Stimulated activated CD4-positive, alpha-beta T cell treated with anti-CD3 and anti-CD28 coated beads, Interleukin-12 subunit alpha, Interleukin-12 subunit beta, amount 100 ng/mL, for 4 hours (primary cell): ENCODE measurements at regions not wholly inside any gene's neighbourhood (a gene's known extent, or its start where the extent isn't known, plus 50 kb on each side); places are given as distances from the start of the nearest gene placed in this dataset.

Experiments
- DNase-seq: peaks from one replicate; pipeline ENCODE4 v3.0.0-alpha.2; 2020

GRCh38 chr2:143906850-143907249, 613.1 kb downstream of the ZEB2 start:
- no peak for DNase-seq

- DNase-seq, result no peak
Observed at GRCh38 chr2:143905587-143905986, 614.3 kb downstream of the ZEB2 start.

- no peak for DNase-seq
Observed at GRCh38 chr2:143903172-143903856, 616.6 kb downstream of the ZEB2 start.

GRCh38 chr2:143901185-143901842, 618.6 kb downstream of the ZEB2 start:
- DNase-seq, result no peak

GRCh38 chr2:143899987-143900386, 619.9 kb downstream of the ZEB2 start:
- DNase-seq, result no peak

- no peak for DNase-seq
Observed at GRCh38 chr2:143893371-143893770, 626.5 kb downstream of the ZEB2 start.

- no peak for DNase-seq
Observed at GRCh38 chr2:143891879-143892308, 628.0 kb downstream of the ZEB2 start.

- DNase-seq, result no peak
Observed at GRCh38 chr2:143890798-143891197, 629.1 kb downstream of the ZEB2 start.

GRCh38 chr2:143889216-143889615, 630.7 kb downstream of the ZEB2 start:
- DNase-seq, result no peak

GRCh38 chr2:143885461-143885860, 634.5 kb downstream of the ZEB2 start:
- no peak for DNase-seq

GRCh38 chr2:143881246-143881645, 638.7 kb downstream of the ZEB2 start:
- DNase-seq, result no peak

GRCh38 chr2:143877876-143878530, 641.9 kb downstream of the ZEB2 start:
- DNase-seq, result no peak

GRCh38 chr2:143877056-143877455, 642.9 kb downstream of the ZEB2 start:
- no peak for DNase-seq

- no peak for DNase-seq
Observed at GRCh38 chr2:143875295-143876233, 644.4 kb downstream of the ZEB2 start.

GRCh38 chr2:143873886-143874285, 646.0 kb downstream of the ZEB2 start:
- DNase-seq, result no peak

- no peak for DNase-seq
Observed at GRCh38 chr2:143870696-143871095, 649.2 kb downstream of the ZEB2 start.

GRCh38 chr2:143856978-143857377, 662.9 kb downstream of the ZEB2 start:
- DNase-seq, result no peak

- no peak for DNase-seq
Observed at GRCh38 chr2:143852759-143853158, 667.2 kb downstream of the ZEB2 start.

- no peak for DNase-seq
Observed at GRCh38 chr2:143850084-143850483, 669.8 kb downstream of the ZEB2 start.

GRCh38 chr2:143847257-143847656, 672.7 kb downstream of the ZEB2 start:
- DNase-seq, result no peak

GRCh38 chr2:143844986-143845385, 674.9 kb downstream of the ZEB2 start:
- no peak for DNase-seq

GRCh38 chr2:143843686-143844085, 676.2 kb downstream of the ZEB2 start:
- DNase-seq, result no peak

- DNase-seq, result no peak
Observed at GRCh38 chr2:143842836-143843235, 677.1 kb downstream of the ZEB2 start.
